SK-N-SH treated with all-trans-retinoic acid at 6 μM for 48 hours (cell line): ENCODE measurements at regions not wholly inside any gene's neighbourhood (a gene's known extent, or its start where the extent isn't known, plus 50 kb on each side); places are given as distances from the start of the nearest gene placed in this dataset.

Experiments used
- CSDC2 ChIP-seq: fragments of 250-450 bp; sonication (Bioruptor Pico); IDR thresholded peaks from 2 replicates; pipeline ENCODE4 v1.5.0; 2020; ENCODE audit warnings: mild to moderate bottlenecking, moderate library complexity
- ESRRG ChIP-seq: fragments of 250-450 bp; sonication (Bioruptor Pico); IDR thresholded peaks from 2 replicates; pipeline ENCODE4 v1.6.1; 2021; ENCODE audit warnings: mild to moderate bottlenecking
- OSR1 ChIP-seq: fragments of 250-450 bp; sonication (Bioruptor Pico); IDR thresholded peaks from 2 replicates; pipeline ENCODE4 v1.8.0; 2022; ENCODE audit warnings: moderate library complexity, mild to moderate bottlenecking, inconsistent platforms
- PATZ1 ChIP-seq: fragments of 250-450 bp; sonication (Bioruptor Pico); IDR thresholded peaks from 2 replicates; pipeline ENCODE4 v1.8.0; 2020; ENCODE audit warnings: mild to moderate bottlenecking, moderate library complexity, borderline replicate concordance
- PPARA ChIP-seq: fragments of 250-450 bp; sonication (Bioruptor Pico); IDR thresholded peaks from 2 replicates; pipeline ENCODE4 v1.5.0; 2020; ENCODE audit warnings: mild to moderate bottlenecking, borderline replicate concordance
- TSHZ2 ChIP-seq: fragments of 250-450 bp; sonication (Bioruptor Pico); IDR thresholded peaks from 2 replicates; pipeline ENCODE4 v1.5.0; 2020; ENCODE audit warnings: mild to moderate bottlenecking, moderate library complexity
- ZFP3 ChIP-seq: fragments of 250-450 bp; sonication (Bioruptor Pico); IDR thresholded peaks from 2 replicates; pipeline ENCODE4 v1.5.0; 2020; ENCODE audit warnings: mild to moderate bottlenecking, moderate library complexity
- ZFP30 ChIP-seq: fragments of 450-650 bp; formaldehyde crosslinking; IDR thresholded peaks from 2 replicates; pipeline ENCODE4 v1.5.0; 2022; ENCODE audit warnings: mild to moderate bottlenecking, moderate library complexity
- TF ChIP-seq, protein P1 (sequence below): fragments of 250-450 bp; sonication (Bioruptor Pico); IDR thresholded peaks from 2 replicates; pipeline ENCODE4 v1.5.1; 2021; ENCODE audit warnings: mild to moderate bottlenecking, moderate library complexity
- TF ChIP-seq, protein P2 (sequence below): fragments of 250-450 bp; sonication (Bioruptor Pico); IDR thresholded peaks from 2 replicates; pipeline ENCODE4 v1.5.1; 2020; ENCODE audit warnings: low read depth, mild to moderate bottlenecking, moderate library complexity

GRCh38 chr13:37505531-37505930 is 93.0 kb downstream of the POSTN start:
- TF ChIP-seq ZFP3 (CRISPR knock-in tag) (no peak), PATZ1 (CRISPR knock-in tag) (no peak), ZFP30 (CRISPR knock-in tag) (no peak), CSDC2 (CRISPR knock-in tag) (no peak), ESRRG (no peak), PPARA (CRISPR knock-in tag) (no peak), TSHZ2 (no peak), OSR1 (CRISPR knock-in tag) (no peak)
- TF ChIP-seq, protein P1, sequence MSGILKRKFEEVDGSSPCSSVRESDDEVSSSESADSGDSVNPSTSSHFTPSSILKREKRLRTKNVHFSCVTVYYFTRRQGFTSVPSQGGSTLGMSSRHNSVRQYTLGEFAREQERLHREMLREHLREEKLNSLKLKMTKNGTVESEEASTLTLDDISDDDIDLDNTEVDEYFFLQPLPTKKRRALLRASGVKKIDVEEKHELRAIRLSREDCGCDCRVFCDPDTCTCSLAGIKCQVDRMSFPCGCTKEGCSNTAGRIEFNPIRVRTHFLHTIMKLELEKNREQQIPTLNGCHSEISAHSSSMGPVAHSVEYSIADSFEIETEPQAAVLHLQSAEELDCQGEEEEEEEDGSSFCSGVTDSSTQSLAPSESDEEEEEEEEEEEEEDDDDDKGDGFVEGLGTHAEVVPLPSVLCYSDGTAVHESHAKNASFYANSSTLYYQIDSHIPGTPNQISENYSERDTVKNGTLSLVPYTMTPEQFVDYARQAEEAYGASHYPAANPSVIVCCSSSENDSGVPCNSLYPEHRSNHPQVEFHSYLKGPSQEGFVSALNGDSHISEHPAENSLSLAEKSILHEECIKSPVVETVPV, result no peak
- TF ChIP-seq, protein P2, sequence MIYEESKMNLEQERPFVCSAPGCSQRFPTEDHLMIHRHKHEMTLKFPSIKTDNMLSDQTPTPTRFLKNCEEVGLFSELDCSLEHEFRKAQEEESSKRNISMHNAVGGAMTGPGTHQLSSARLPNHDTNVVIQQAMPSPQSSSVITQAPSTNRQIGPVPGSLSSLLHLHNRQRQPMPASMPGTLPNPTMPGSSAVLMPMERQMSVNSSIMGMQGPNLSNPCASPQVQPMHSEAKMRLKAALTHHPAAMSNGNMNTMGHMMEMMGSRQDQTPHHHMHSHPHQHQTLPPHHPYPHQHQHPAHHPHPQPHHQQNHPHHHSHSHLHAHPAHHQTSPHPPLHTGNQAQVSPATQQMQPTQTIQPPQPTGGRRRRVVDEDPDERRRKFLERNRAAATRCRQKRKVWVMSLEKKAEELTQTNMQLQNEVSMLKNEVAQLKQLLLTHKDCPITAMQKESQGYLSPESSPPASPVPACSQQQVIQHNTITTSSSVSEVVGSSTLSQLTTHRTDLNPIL (CRISPR knock-in tag), result no peak
